GM20431 (cell line): ENCODE measurements at regions not wholly inside any gene's neighbourhood (a gene's known extent, or its start where the extent isn't known, plus 50 kb on each side); places are given as distances from the start of the nearest gene placed in this dataset.
"Not testable (repeated sequence)": the region's sequence is repeated elsewhere in the genome, so short reads cannot be mapped to it uniquely, and the experiment has no call there.

ENCODE experiments used
- in situ Hi-C: fragments of 300-500 bp; cut with MseI, MboI; formaldehyde crosslinking; loops from one replicate; pipeline ENCODE4 v1.15.0; 2020; ENCODE audit warnings: low sequenced_read_pairs; ENCODE audit not compliant: unreplicated experiment

GRCh38 chr9:20242510-20243189, 379.6 kb downstream of the MLLT3 start:
- in situ Hi-C loops, result no loop called here

GRCh38 chr9:20240498-20240897, 381.8 kb downstream of the MLLT3 start:
- in situ Hi-C loops, result no loop called here

- in situ Hi-C loops, result no loop called here
Observed at GRCh38 chr9:20238921-20239320, 383.4 kb downstream of the MLLT3 start.

- in situ Hi-C loops, result no loop called here
Observed at GRCh38 chr9:20237686-20238085, 384.6 kb downstream of the MLLT3 start.

- in situ Hi-C loops, result no loop called here
Observed at GRCh38 chr9:20236676-20237075, 385.6 kb downstream of the MLLT3 start.

GRCh38 chr9:20235206-20235605, 387.1 kb downstream of the MLLT3 start:
- in situ Hi-C loops, result not testable (repeated sequence)

GRCh38 chr9:20228096-20228495, 394.2 kb downstream of the MLLT3 start:
- in situ Hi-C loops, result no loop called here

GRCh38 chr9:20227166-20227874, 395.0 kb downstream of the MLLT3 start:
- in situ Hi-C loops, result no loop called here

GRCh38 chr9:20226345-20226744, 396.0 kb downstream of the MLLT3 start:
- in situ Hi-C loops, result no loop called here

GRCh38 chr9:20225826-20226225, 396.5 kb downstream of the MLLT3 start:
- in situ Hi-C loops, result no loop called here

- in situ Hi-C loops, result no loop called here
Observed at GRCh38 chr9:20224756-20225155, 397.5 kb downstream of the MLLT3 start.

GRCh38 chr9:20220286-20220685, 402.0 kb downstream of the MLLT3 start:
- in situ Hi-C loops, result no loop called here

- in situ Hi-C loops, result no loop called here
Observed at GRCh38 chr9:20219437-20219836, 402.9 kb downstream of the MLLT3 start.

- in situ Hi-C loops, result no loop called here
Observed at GRCh38 chr9:20217596-20217995, 404.7 kb downstream of the MLLT3 start.

- in situ Hi-C loops, result no loop called here
Observed at GRCh38 chr9:20216438-20216837, 405.9 kb downstream of the MLLT3 start.

GRCh38 chr9:20215552-20215951, 406.7 kb downstream of the MLLT3 start:
- in situ Hi-C loops, result no loop called here

- in situ Hi-C loops, result no loop called here
Observed at GRCh38 chr9:20212806-20213205, 409.5 kb downstream of the MLLT3 start.

GRCh38 chr9:20209391-20210340, 412.6 kb downstream of the MLLT3 start:
- in situ Hi-C loops, result no loop called here

- in situ Hi-C loops, result no loop called here
Observed at GRCh38 chr9:20208961-20209371, 413.3 kb downstream of the MLLT3 start.

- in situ Hi-C loops, result no loop called here
Observed at GRCh38 chr9:20208226-20208625, 414.1 kb downstream of the MLLT3 start.

- in situ Hi-C loops, result no loop called here
Observed at GRCh38 chr9:20207176-20207575, 415.1 kb downstream of the MLLT3 start.
